ENCODE measurements at regions not wholly inside any gene's neighbourhood (a gene's known extent, or its start where the extent isn't known, plus 50 kb on each side); places are given as distances from the start of the nearest gene placed in this dataset.
A peak's percentile ranks its signal among the peaks of the same experiment; 100 is the strongest.

GRCh38 chr6:6405031-6405430 lies 84.6 kb upstream of the F13A1 start:
- Mint-ChIP-seq H3K4me1 (ENCODE audit: low read depth) (peaks cover 15% of the 10 kb centered on the region), H3K9me3 (no peaks in the 10 kb centered on the region)

GRCh38 chr6:6405997-6406714 lies 85.7 kb upstream of the F13A1 start:
- intact Hi-C loops (cut with micrococcal nuclease): no loop called here
- no peaks in the 10 kb centered on the region for H3K36me3 Mint-ChIP-seq (ENCODE audit: low read depth)

More at GRCh38 chr6:6405031-6405430, 84.6 kb upstream of the F13A1 start:
- no peak overlapping the region for H3K27ac Mint-ChIP-seq
- H3K27me3 Mint-ChIP-seq: no peaks in the 10 kb centered on the region
- no peak overlapping the region for H3K4me3 Mint-ChIP-seq
- intact Hi-C loops (cut with micrococcal nuclease): no loop called here
- no peaks in the 10 kb centered on the region for H3K36me3 Mint-ChIP-seq (ENCODE audit: low read depth)

DNA sequence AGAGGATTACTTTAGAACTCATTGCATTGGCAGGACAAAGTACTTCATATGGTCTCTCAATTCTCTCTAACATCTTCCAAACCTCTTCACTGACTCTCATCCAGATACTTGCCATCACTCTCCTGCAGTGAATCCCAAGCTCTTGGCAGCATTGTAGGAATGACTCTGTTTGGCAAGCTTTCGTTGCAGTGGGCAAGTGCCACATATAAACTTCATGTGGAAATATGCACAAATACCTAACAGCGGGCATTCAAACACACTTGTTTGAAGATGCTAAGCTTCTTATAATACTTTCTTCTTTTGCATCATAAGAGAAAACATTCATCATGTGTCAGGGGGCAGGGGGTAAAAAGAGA lies 86.2 kb upstream of the F13A1 start:
- H3K27me3 Mint-ChIP-seq: no peaks in the 10 kb centered on the region
- intact Hi-C loops (cut with micrococcal nuclease): no loop called here
- no peak overlapping the region for H3K27ac Mint-ChIP-seq
- H3K4me1 Mint-ChIP-seq (ENCODE audit: low read depth): peaks cover 16% of the 10 kb centered on the region
- H3K36me3 Mint-ChIP-seq (ENCODE audit: low read depth): no peaks in the 10 kb centered on the region
- no peaks in the 10 kb centered on the region for H3K9me3 Mint-ChIP-seq
- H3K4me3 Mint-ChIP-seq: no peak overlapping the region

More at GRCh38 chr6:6405997-6406714, 85.7 kb upstream of the F13A1 start:
- H3K4me1 Mint-ChIP-seq (ENCODE audit: low read depth): peaks cover 15% of the 10 kb centered on the region
- H3K27ac Mint-ChIP-seq: no peak overlapping the region
- no peaks in the 10 kb centered on the region for H3K9me3 Mint-ChIP-seq
- no peak overlapping the region for H3K4me3 Mint-ChIP-seq
- H3K27me3 Mint-ChIP-seq: no peaks in the 10 kb centered on the region

GRCh38 chr6:6407071-6407741 lies 86.7 kb upstream of the F13A1 start:
- Mint-ChIP-seq H3K27me3 (no peaks in the 10 kb centered on the region), H3K4me3 (no peak overlapping the region), H3K36me3 (ENCODE audit: low read depth) (no peaks in the 10 kb centered on the region), H3K9me3 (no peaks in the 10 kb centered on the region), H3K4me1 (ENCODE audit: low read depth) (peaks cover 16% of the 10 kb centered on the region), H3K27ac (no peak overlapping the region)
- intact Hi-C loops (cut with micrococcal nuclease): no loop called here

- no peaks in the 10 kb centered on the region for H3K27me3 Mint-ChIP-seq
- H3K4me1 Mint-ChIP-seq (ENCODE audit: low read depth): peaks cover 30% of the 10 kb centered on the region
- no peaks in the 10 kb centered on the region for H3K36me3 Mint-ChIP-seq (ENCODE audit: low read depth)
- intact Hi-C loops (cut with micrococcal nuclease): no loop called here
- no peaks in the 10 kb centered on the region for H3K9me3 Mint-ChIP-seq
- H3K27ac Mint-ChIP-seq: no peak overlapping the region
- H3K4me3 Mint-ChIP-seq: no peak overlapping the region
Measured at GRCh38 chr6:6409397-6410030, 89.1 kb upstream of the F13A1 start.

GRCh38 chr6:6411115-6411514 lies 90.7 kb upstream of the F13A1 start:
- no peaks in the 10 kb centered on the region for H3K9me3 Mint-ChIP-seq
- no peak overlapping the region for H3K4me3 Mint-ChIP-seq
- H3K4me1 Mint-ChIP-seq (ENCODE audit: low read depth): peaks cover 46% of the 10 kb centered on the region
- intact Hi-C loops (cut with micrococcal nuclease): no loop called here
- H3K27ac Mint-ChIP-seq: no peak overlapping the region
- no peaks in the 10 kb centered on the region for H3K36me3 Mint-ChIP-seq (ENCODE audit: low read depth)
- H3K27me3 Mint-ChIP-seq: no peaks in the 10 kb centered on the region

GRCh38 chr6:6412221-6412620 lies 91.8 kb upstream of the F13A1 start:
- peaks cover 50% of the 10 kb centered on the region for H3K4me1 Mint-ChIP-seq (ENCODE audit: low read depth)
- H3K9me3 Mint-ChIP-seq: no peaks in the 10 kb centered on the region
- H3K27ac Mint-ChIP-seq: peak overlapping the region; percentile 18
- H3K36me3 Mint-ChIP-seq (ENCODE audit: low read depth): no peaks in the 10 kb centered on the region
- intact Hi-C loops (cut with micrococcal nuclease): no loop called here
- H3K4me3 Mint-ChIP-seq: no peak overlapping the region
- no peaks in the 10 kb centered on the region for H3K27me3 Mint-ChIP-seq

- intact Hi-C loops (cut with micrococcal nuclease): no loop called here
- Mint-ChIP-seq H3K4me1 (ENCODE audit: low read depth) (peaks cover 50% of the 10 kb centered on the region), H3K27me3 (no peaks in the 10 kb centered on the region), H3K36me3 (ENCODE audit: low read depth) (no peaks in the 10 kb centered on the region), H3K9me3 (no peaks in the 10 kb centered on the region), H3K4me3 (no peak overlapping the region), H3K27ac (no peak overlapping the region)
Measured at GRCh38 chr6:6412700-6413099, 92.2 kb upstream of the F13A1 start.

DNA sequence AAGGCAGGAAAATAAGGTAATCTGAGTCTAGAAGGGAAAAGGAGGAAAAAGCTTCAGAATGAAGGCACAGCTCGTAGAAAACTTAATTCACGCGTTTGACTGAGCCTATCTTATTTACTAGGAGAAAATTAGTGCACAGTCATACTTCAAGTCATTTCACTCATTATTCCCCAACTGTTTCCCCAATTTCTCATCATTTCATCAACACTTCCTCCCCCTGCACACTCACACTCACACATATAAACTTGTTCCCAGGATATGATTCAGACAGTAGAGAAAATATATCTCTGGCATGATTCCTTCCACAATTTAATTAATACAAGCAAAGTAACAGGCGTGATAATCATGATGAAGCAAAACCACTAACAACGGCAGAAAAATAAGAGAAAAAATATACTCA lies 94.5 kb upstream of the F13A1 start:
- no peak overlapping the region for H3K4me3 Mint-ChIP-seq
- H3K36me3 Mint-ChIP-seq (ENCODE audit: low read depth): no peaks in the 10 kb centered on the region
- intact Hi-C loops (cut with micrococcal nuclease): no loop called here
- peaks cover 52% of the 10 kb centered on the region for H3K4me1 Mint-ChIP-seq (ENCODE audit: low read depth)
- H3K9me3 Mint-ChIP-seq: no peaks in the 10 kb centered on the region
- H3K27ac Mint-ChIP-seq: peak overlapping the region; percentile 2
- no peaks in the 10 kb centered on the region for H3K27me3 Mint-ChIP-seq

DNA sequence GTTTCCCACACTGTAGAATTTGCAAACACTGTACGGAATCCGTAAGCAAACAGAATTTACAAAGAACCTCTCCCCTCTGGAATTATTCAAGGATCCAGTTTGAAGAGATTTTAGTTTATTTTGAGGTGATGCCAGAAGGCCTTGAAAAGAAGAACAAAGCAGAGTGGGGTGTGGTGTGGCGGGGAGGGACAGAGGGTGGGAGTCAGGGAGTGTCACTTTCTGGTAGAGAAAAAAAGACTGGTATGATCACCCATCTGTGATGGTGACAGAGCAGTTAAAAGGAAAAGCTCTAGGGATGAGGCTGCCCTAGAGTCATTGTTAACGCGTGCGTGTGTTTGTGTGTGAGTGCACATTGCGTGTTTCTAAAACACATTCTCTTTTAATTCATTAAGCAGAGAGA lies 97.0 kb upstream of the F13A1 start:
- Mint-ChIP-seq H3K4me1 (ENCODE audit: low read depth) (peaks cover 43% of the 10 kb centered on the region), H3K4me3 (no peak overlapping the region), H3K36me3 (ENCODE audit: low read depth) (no peaks in the 10 kb centered on the region), H3K27me3 (no peaks in the 10 kb centered on the region), H3K9me3 (peaks cover 7% of the 10 kb centered on the region), H3K27ac (no peak overlapping the region)
- intact Hi-C loops (cut with micrococcal nuclease): no loop called here

DNA sequence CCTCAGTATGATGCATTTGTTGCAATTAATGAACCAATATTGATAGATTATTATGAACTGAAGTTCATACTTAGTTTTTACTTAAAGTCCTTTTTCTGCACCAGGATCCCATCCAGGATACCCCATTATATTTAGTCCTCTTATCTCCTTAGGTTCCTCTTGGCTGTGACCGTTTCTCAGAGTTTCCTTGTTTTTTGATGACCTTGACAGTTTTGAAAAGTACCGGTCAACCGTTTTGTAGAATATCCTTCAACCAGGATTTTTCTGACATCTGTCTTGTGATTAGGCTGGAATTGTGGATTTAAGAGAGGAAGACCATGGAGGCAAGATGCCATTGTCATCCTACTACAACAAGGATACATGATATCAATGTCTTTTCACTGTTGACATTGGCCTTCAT lies 98.0 kb upstream of the F13A1 start:
- peaks cover 7% of the 10 kb centered on the region for H3K36me3 Mint-ChIP-seq (ENCODE audit: low read depth)
- intact Hi-C loops (cut with micrococcal nuclease): no loop called here
- H3K4me1 Mint-ChIP-seq (ENCODE audit: low read depth): peaks cover 34% of the 10 kb centered on the region
- H3K27ac Mint-ChIP-seq: no peak overlapping the region
- H3K4me3 Mint-ChIP-seq: no peak overlapping the region
- peaks cover 17% of the 10 kb centered on the region for H3K9me3 Mint-ChIP-seq
- no peaks in the 10 kb centered on the region for H3K27me3 Mint-ChIP-seq

DNA sequence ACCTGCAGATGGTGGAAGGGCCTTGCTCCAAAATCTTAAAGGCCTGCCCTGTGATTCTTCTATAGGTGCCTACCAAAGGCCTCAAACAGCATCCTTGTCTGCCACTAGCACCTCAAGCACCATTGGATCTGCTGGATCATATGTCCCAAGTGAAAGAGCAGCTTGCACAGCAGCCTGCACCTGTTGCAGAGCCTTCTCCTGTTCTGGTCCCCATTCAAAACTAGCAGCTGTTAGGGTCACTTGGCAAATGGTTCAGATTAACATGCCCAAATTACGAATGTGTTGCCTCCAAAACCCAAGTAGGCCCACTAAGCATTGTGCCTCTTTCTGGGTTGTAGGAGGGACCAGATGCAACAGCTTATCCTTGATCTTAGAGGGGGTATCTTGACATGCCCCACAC lies 99.6 kb upstream of the F13A1 start:
- Mint-ChIP-seq H3K9me3 (peaks cover 33% of the 10 kb centered on the region), H3K36me3 (ENCODE audit: low read depth) (peaks cover 24% of the 10 kb centered on the region), H3K27me3 (no peaks in the 10 kb centered on the region), H3K4me3 (no peak overlapping the region), H3K27ac (no peak overlapping the region), H3K4me1 (ENCODE audit: low read depth) (peaks cover 20% of the 10 kb centered on the region)
- intact Hi-C loops (cut with micrococcal nuclease): loop anchor here (10.0 kb wide), 1 partner anchor 75 kb away; no protein-coding TSS in a partner anchor

GRCh38 chr6:6434151-6434550 lies 113.7 kb upstream of the F13A1 start:
- H3K9me3 Mint-ChIP-seq: peaks cover 7% of the 10 kb centered on the region
- H3K27me3 Mint-ChIP-seq: no peaks in the 10 kb centered on the region
- no peak overlapping the region for H3K4me3 Mint-ChIP-seq
- intact Hi-C loops (cut with micrococcal nuclease): no loop called here
- peaks cover 7% of the 10 kb centered on the region for H3K4me1 Mint-ChIP-seq (ENCODE audit: low read depth)
- H3K27ac Mint-ChIP-seq: no peak overlapping the region
- no peaks in the 10 kb centered on the region for H3K36me3 Mint-ChIP-seq (ENCODE audit: low read depth)

DNA sequence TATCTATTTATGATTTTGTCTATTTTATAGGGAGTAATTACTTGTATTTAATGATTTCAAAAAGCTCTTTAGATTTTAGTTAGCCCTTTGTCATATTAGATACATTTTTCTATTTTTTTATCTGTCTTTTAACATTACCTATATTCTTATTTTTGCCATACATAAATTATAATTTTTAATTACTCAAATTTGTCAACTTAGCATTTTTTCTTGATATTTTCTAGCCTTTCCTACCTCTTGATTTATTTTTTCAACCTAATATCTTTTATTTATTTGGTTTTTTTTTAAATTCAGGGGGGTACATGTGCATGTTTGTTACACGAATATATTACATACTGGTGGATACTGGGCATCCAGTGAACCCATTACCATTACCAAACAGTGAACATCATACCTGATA lies 114.3 kb upstream of the F13A1 start:
- Mint-ChIP-seq H3K27me3 (no peaks in the 10 kb centered on the region), H3K4me3 (no peak overlapping the region), H3K27ac (no peak overlapping the region), H3K4me1 (ENCODE audit: low read depth) (peaks cover 11% of the 10 kb centered on the region), H3K36me3 (ENCODE audit: low read depth) (no peaks in the 10 kb centered on the region), H3K9me3 (peaks cover 7% of the 10 kb centered on the region)
- intact Hi-C loops (cut with micrococcal nuclease): no loop called here

Data from dendritic cell treated with granulocyte-macrophage colony-stimulating factor and Interleukin-4, amounts not matched to agents 40 ng/mL and 50 ng/mL, for 4 days (primary cell).